SW 1271 (cell line): ENCODE measurements at regions not wholly inside any gene's neighbourhood (a gene's known extent, or its start where the extent isn't known, plus 50 kb on each side); places are given as distances from the start of the nearest gene placed in this dataset.
"Not testable (repeated sequence)": the region's sequence is repeated elsewhere in the genome, so short reads cannot be mapped to it uniquely, and the experiment has no call there.

Source experiments
- DNase-seq, 2 experiments: peaks; one replicate each; lab custom pipeline; 2025; lab: John Stamatoyannopoulos, UW

DNA sequence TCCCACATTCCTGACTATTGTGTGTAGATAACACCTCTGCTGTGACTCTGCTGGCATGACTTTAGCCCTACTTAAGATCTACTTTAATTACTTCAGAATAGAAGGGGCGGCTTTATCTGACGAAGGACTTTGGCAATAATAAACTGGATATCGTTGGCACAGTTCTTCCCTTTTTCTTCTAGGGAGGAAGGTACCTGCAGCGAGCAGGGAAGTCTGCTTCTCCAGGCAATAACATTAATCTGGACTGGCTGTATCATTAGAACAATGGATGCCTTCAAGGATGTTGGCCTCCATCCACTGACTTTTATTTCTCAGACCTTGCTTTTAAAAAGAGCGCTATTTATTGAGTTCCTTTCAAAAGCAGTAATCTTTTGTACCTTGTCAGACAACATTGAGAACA is 172.6 kb upstream of the THSD7A start:
- no peak for DNase-seq

GRCh38 chr7:12007576-12007975 is 175.6 kb upstream of the THSD7A start:
- no peak for DNase-seq

- no peak for DNase-seq
Observed at GRCh38 chr7:12013983-12014382, 182.0 kb upstream of the THSD7A start.

DNA sequence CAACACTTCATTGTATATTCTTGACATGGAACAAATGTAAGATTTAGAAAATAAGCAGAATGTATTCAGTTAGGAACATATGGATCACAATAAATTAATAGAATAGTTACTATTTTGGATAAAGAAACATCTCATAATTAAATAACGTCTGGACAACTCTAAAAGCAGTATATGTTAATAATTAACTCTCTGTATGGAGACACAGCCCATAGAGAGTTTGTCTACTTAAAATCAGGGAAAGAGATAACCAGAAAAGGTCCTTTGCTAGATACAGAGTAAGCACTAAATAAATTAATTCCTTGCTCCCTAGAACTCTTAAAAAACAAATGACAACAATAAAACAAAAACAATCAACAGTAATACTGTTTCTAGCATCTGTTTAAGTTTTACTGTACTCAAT is 184.4 kb upstream of the THSD7A start:
- DNase-seq: no peak

DNA sequence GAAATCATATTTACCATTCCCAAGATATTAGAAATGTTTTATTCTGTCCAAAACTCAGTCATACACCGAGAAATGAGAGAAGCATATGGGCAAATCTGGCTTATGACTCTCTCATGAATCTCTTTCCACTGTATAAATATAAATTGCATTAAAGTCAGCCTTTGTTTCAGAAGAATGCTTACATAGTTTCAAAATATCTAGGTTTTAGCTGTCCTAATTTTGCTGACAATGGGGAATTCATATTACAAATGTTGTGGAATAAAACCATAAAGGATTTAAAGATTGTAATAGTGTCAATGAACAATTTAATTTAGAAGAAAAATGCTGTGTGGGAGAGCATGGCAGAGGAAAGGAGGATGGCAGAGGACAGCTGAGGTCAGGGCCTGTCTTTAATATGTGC is 185.0 kb upstream of the THSD7A start:
- no peak for DNase-seq

- not testable (repeated sequence) for DNase-seq
Observed at GRCh38 chr7:12022011-12022410, 189.1 kb upstream of the TMEM106B start.

- DNase-seq: no peak
Observed at GRCh38 chr7:12025246-12025645, 185.8 kb upstream of the TMEM106B start.

- DNase-seq: no peak
Observed at GRCh38 chr7:12028508-12028907, 182.6 kb upstream of the TMEM106B start.

DNA sequence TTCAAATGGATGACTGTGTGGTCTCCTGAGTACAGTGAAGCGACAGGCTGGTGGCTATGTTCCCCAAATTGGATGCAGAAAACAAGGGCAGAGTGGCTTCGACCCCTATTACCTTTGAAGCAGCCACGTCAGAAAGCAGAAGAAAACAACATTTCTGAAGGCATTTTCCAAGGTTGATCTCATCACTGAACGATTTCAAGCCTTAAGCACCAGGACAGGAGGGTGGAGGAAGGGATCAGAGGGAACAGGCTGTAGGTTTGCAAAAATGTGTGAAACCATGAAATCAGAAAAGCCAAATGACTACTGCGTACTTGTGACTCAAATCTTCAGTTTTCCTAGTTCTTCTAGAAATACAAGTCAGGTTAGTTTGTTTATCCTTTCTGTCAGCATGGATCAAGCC is 181.0 kb upstream of the TMEM106B start:
- no peak for DNase-seq

DNA sequence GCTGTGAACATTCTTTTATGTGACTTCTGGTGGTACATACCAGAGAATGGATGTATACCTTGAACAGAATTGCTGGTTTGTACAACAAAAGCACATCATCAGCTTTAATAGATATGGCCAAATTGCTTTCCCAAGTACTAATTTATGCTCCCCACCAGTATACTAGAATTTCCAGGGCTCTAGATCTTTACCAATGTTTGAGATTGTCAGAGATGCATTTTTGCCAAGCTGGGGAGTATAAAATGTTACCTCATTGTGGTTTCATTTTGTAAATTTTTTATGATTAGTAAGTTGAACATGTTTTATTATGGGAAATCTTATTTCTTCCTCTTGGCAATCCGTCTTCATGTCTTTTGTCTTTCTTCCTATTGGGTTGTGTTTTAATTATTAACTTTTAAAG is 179.9 kb upstream of the TMEM106B start:
- no peak for DNase-seq

- peak; percentile 38 to 61 for DNase-seq
Observed at GRCh38 chr7:12031638-12032037, 179.5 kb upstream of the TMEM106B start.

GRCh38 chr7:12032146-12032545 is 178.9 kb upstream of the TMEM106B start:
- no peak for DNase-seq

- not testable (repeated sequence) for DNase-seq
Observed at GRCh38 chr7:12043457-12043856, 167.6 kb upstream of the TMEM106B start.

DNA sequence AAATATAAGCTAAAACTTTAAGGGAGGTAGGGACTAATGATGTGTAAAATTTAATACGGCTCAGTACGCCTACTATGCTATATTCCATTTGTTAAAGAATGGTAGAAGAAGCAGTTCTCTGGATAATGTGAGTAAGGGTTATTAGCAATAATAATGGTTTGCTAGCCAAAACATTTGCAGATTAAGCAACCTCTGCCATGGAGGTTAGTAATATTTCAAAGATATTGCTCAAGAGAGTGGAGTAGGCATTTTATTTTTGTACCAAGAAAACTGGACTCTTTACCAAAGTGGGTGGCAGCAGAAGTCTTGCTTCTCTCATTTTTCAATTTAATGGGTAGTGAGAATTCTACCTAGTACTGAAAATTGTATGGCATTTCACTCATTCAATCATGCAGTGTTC is 158.9 kb upstream of the TMEM106B start:
- no peak for DNase-seq

DNA sequence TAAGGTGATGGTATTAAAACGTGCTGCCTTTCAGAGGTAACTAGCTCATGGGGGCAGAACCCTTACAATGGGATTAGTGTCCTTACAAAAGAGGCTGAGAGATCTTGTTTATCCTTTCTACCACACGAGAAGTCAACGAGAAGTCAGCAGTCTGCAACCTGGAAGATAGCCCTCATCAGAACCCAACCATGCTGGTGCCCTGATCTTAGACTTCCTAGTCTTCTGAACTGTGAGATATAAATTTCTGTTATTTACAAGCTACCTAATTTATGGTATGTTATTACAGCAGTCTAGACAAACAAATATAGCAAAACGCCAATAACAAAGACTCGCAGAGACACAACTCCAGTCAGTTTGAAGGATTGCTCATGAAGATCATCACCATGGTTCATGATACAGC is 157.5 kb upstream of the TMEM106B start:
- no peak for DNase-seq

GRCh38 chr7:12054830-12055229 is 156.3 kb upstream of the TMEM106B start:
- no peak for DNase-seq

GRCh38 chr7:12056381-12056780 is 154.7 kb upstream of the TMEM106B start:
- DNase-seq: no peak

DNA sequence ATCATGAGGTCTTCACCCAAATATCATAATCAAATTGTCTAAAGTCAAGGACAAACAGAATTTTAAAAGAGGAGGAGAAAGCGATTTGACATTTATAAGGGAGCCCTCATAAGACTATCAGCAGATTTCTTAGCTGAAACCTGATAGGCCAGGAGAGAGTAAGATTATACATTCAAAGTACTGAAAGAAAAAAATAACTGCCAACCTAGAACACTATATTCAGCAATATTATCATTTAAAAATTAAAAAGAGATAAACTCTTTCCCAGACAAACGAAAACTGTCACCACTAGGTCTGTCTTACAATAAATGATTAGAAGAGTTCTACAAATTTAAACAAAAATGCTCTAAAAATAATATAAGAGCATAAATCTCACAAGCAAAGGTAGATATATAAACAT is 154.1 kb upstream of the TMEM106B start:
- no peak for DNase-seq

DNA sequence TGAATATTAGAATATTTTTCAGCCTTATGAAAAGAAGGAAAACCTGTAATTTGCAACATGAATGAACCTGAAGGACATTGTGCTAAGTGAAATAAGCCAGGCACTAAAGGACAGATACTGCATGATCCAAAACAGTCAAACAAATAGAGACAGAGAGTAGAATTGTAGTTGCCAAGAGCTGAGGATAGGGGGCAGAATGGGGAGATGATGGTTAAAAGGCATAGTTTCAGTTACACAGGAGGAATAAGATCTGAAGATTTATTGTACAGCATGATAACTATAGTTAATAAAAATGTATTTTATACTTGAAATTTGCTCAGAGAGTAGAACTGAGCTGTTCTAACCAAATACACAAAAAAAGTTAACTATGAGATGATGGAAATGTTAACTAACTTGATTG is 149.0 kb upstream of the TMEM106B start:
- DNase-seq: peak in 1 of 2 experiments; percentile 14

DNA sequence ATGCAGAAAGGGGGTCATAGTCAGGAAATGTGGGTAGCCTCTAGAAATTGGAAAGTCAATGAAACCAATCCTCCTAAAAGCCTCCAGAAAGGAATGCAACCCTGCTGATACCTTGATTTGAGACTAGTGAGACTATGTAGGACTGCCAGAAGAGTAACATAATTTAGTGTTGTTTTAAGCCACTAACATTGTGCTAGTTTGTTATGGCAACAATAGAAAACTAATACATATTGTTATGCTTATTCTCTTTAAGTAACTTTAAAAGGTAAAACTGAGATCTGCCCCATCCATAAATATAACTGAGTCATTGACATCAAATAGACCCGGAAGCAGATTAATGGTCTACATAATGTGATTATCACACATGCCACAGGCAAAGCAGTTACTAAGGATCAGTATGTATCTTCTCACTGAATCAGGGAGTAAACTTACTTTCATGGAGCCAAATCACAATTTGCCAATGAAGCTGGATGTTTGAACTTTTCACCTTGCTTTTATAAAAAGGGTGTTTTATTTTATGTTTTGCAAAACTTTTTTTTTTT is 146.4 kb upstream of the TMEM106B start:
- DNase-seq: no peak

DNA sequence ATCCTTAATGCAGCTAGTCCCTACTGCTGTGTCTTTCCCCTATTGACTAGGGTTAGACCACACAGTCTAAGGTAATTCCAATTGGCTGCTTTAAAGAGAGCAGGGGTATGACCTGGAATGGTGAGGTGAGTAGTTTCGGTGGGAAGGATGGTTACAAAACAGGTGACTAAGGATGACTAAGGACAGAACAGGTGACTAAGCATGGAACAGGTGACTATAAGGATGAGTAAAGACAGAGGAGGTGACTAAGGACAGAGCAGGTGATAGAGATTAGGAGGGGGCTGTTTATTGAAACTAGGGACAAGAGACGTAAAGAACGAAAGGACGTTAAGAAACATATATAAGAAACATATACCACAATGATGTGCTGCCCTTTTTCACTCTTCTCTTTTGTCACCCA is 145.1 kb upstream of the TMEM106B start:
- no peak for DNase-seq

GRCh38 chr7:12066521-12066920 is 144.6 kb upstream of the TMEM106B start:
- DNase-seq: no peak

- peak; percentile 7 to 64 for DNase-seq
Observed at GRCh38 chr7:12067156-12067831, 143.8 kb upstream of the TMEM106B start.

GRCh38 chr7:12069757-12070156 is 141.3 kb upstream of the TMEM106B start:
- no peak for DNase-seq
